ENCODE measurements at regions not wholly inside any gene's neighbourhood (a gene's known extent, or its start where the extent isn't known, plus 50 kb on each side); places are given as distances from the start of the nearest gene placed in this dataset.
"Not testable (repeated sequence)": the region's sequence is repeated elsewhere in the genome, so short reads cannot be mapped to it uniquely, and the experiment has no call there.

DNA sequence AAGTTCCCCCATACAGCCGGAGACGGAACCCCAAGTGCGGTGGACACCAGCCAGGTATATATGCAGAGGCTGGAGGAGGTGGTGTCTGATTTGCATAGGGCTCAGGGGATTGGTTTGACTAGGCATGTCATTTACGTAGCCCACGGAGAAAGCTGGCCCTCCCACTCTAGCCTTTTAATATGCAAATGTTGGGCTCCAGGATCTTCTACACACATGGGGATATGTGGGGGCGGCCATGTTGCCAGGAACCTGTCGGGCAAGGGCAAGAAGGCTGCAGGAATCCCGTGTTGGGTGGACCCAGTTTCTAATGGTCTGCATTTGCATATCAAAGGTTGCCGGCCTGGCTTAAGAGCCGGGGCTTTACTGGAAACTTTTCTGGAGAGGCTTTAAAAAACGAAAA, 57.4 kb downstream of the FTHL17 start:
- not testable (repeated sequence) for H3K27me3 ChIP-seq (ENCODE audit: control insufficient read depth in 4 of 4, insufficient read depth in 4 of 4, low read length in 3 of 4); DNase-seq (ENCODE audit: low spot score); H3K9me3 ChIP-seq (ENCODE audit: control insufficient read depth in 4 of 4, low read length in 3 of 4); H3K4me3 ChIP-seq (ENCODE audit: low read depth in 1 of 3, low read length in 3 of 3); H3K4me1 ChIP-seq (ENCODE audit: control insufficient read depth in 4 of 4, insufficient read depth in 4 of 4, low read length in 3 of 4); H3K27ac ChIP-seq (ENCODE audit: low read depth in 1 of 2, low read length in 2 of 2); H3K9ac ChIP-seq (ENCODE audit: low read depth in 1 of 2, low read length in 2 of 2); H3K36me3 ChIP-seq (ENCODE audit: control insufficient read depth in 4 of 4, insufficient read depth in 3 of 4, low read depth in 1 of 4, low read length in 3 of 4)
- 92% methylated on average over 11 of the region's 11 CpGs for WGBS

DNA sequence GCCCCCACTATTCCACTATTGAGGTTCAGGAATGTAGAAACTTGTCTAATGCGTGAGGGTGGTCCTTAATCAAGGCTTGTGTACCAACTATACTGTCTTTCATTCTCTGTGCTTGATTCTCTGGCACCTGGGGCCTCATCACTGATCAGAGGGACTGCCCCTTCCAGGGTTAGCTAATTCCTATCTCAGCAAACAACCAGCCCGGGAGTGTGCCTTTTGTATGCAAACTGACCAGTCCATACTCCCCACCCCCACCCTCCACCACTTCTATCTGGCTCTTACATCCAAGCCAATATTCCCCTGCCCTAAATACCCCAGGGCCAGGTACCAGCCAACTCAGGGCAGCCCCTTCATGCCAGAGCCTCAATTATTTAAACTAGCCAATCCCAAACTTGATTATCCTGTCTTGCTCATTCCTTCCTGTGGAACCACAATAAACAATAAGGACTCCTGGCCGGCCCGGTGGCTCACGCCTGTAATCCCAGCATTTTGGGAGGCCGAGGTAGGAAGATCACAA, 59.3 kb downstream of the FTHL17 start:
- Histone ChIP-seq H3K27me3 (ENCODE audit: control insufficient read depth in 4 of 4, insufficient read depth in 4 of 4, low read length in 3 of 4) (no peaks in the 10 kb centered on the region), H3K4me1 (ENCODE audit: control insufficient read depth in 4 of 4, insufficient read depth in 4 of 4, low read length in 3 of 4) (no peaks in the 10 kb centered on the region), H3K9ac (ENCODE audit: low read depth in 1 of 2, low read length in 2 of 2) (no peak overlapping the region), H3K4me3 (ENCODE audit: low read depth in 1 of 3, low read length in 3 of 3) (no peak overlapping the region), H3K9me3 (ENCODE audit: control insufficient read depth in 4 of 4, low read length in 3 of 4) (peaks cover 0 to 7% (median 0%) of the 10 kb centered on the region in 4 donors), H3K27ac (ENCODE audit: low read depth in 1 of 2, low read length in 2 of 2) (no peak overlapping the region), H3K36me3 (ENCODE audit: control insufficient read depth in 4 of 4, insufficient read depth in 3 of 4, low read depth in 1 of 4, low read length in 3 of 4) (no peaks in the 10 kb centered on the region)
- no peak for DNase-seq (ENCODE audit: low spot score)
- 82% methylated on average over 6 of the region's 6 CpGs for WGBS
- TF ChIP-seq, protein P1, sequence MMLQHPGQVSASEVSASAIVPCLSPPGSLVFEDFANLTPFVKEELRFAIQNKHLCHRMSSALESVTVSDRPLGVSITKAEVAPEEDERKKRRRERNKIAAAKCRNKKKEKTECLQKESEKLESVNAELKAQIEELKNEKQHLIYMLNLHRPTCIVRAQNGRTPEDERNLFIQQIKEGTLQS (IDR thresholded peaks at IDR 0.05), result no peak
- TF ChIP-seq, protein P2, sequence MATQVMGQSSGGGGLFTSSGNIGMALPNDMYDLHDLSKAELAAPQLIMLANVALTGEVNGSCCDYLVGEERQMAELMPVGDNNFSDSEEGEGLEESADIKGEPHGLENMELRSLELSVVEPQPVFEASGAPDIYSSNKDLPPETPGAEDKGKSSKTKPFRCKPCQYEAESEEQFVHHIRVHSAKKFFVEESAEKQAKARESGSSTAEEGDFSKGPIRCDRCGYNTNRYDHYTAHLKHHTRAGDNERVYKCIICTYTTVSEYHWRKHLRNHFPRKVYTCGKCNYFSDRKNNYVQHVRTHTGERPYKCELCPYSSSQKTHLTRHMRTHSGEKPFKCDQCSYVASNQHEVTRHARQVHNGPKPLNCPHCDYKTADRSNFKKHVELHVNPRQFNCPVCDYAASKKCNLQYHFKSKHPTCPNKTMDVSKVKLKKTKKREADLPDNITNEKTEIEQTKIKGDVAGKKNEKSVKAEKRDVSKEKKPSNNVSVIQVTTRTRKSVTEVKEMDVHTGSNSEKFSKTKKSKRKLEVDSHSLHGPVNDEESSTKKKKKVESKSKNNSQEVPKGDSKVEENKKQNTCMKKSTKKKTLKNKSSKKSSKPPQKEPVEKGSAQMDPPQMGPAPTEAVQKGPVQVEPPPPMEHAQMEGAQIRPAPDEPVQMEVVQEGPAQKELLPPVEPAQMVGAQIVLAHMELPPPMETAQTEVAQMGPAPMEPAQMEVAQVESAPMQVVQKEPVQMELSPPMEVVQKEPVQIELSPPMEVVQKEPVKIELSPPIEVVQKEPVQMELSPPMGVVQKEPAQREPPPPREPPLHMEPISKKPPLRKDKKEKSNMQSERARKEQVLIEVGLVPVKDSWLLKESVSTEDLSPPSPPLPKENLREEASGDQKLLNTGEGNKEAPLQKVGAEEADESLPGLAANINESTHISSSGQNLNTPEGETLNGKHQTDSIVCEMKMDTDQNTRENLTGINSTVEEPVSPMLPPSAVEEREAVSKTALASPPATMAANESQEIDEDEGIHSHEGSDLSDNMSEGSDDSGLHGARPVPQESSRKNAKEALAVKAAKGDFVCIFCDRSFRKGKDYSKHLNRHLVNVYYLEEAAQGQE (IDR thresholded peaks at IDR 0.05), result no peak
- TF ChIP-seq RXRA (IDR thresholded peaks at IDR 0.05) (no peak), EGR1 (IDR thresholded peaks at IDR 0.05; ENCODE audit: low read depth in 2 of 2) (no peak), JUND (IDR thresholded peaks at IDR 0.05) (no peak), RAD21 (IDR thresholded peaks at IDR 0.05) (no peak), FOXA2 (IDR thresholded peaks at IDR 0.05) (no peak), NR2F2 (IDR thresholded peaks at IDR 0.05) (no peak), GABPA (IDR thresholded peaks at IDR 0.05 in 1 of 2, conservative IDR thresholded peaks at IDR 0.05 in 1 of 2) (no peak), TAF1 (conservative IDR thresholded peaks at IDR 0.05) (no peak), YY1 (IDR thresholded peaks at IDR 0.05) (no peak)
- TF ChIP-seq, protein P3, sequence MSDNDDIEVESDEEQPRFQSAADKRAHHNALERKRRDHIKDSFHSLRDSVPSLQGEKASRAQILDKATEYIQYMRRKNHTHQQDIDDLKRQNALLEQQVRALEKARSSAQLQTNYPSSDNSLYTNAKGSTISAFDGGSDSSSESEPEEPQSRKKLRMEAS (IDR thresholded peaks at IDR 0.05), result no peak

DNA sequence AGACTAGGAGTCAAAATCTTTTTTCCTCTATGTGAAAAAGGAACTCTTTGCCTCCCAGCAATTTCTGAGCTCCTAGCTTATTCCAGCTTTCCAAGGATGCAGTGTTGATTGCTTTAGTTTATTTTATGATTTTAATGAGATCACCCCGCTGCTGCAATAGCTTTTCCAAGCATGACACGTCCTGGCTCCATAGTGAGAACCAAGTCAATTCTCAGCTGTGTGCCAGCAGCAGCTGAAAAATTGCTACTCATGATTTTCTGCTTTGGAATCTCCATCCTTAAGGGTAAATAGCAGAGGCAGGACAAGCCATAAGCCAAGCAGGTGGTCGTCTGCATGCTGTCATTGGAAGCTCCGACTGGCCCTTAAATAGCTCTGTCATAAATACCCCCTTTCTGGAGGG, 64.5 kb downstream of the FTHL17 start:
- Histone ChIP-seq H3K36me3 (ENCODE audit: control insufficient read depth in 4 of 4, insufficient read depth in 3 of 4, low read depth in 1 of 4, low read length in 3 of 4) (no peaks in the 10 kb centered on the region), H3K9ac (ENCODE audit: low read depth in 1 of 2, low read length in 2 of 2) (no peak overlapping the region), H3K4me3 (ENCODE audit: low read depth in 1 of 3, low read length in 3 of 3) (no peak overlapping the region), H3K27ac (ENCODE audit: low read depth in 1 of 2, low read length in 2 of 2) (no peak overlapping the region), H3K4me1 (ENCODE audit: control insufficient read depth in 4 of 4, insufficient read depth in 4 of 4, low read length in 3 of 4) (no peaks in the 10 kb centered on the region), H3K27me3 (ENCODE audit: control insufficient read depth in 4 of 4, insufficient read depth in 4 of 4, low read length in 3 of 4) (no peaks in the 10 kb centered on the region), H3K9me3 (ENCODE audit: control insufficient read depth in 4 of 4, low read length in 3 of 4) (no peaks in the 10 kb centered on the region)
- DNase-seq (ENCODE audit: low spot score), result no peak
- 72% methylated on average over 4 of the region's 4 CpGs for WGBS
- TF ChIP-seq, protein P2 (IDR thresholded peaks at IDR 0.05), result no peak
- TF ChIP-seq FOXA1 (IDR thresholded peaks at IDR 0.05), result no peak
- TF ChIP-seq HNF4G (IDR thresholded peaks at IDR 0.05), result no peak
- TF ChIP-seq, protein P4, sequence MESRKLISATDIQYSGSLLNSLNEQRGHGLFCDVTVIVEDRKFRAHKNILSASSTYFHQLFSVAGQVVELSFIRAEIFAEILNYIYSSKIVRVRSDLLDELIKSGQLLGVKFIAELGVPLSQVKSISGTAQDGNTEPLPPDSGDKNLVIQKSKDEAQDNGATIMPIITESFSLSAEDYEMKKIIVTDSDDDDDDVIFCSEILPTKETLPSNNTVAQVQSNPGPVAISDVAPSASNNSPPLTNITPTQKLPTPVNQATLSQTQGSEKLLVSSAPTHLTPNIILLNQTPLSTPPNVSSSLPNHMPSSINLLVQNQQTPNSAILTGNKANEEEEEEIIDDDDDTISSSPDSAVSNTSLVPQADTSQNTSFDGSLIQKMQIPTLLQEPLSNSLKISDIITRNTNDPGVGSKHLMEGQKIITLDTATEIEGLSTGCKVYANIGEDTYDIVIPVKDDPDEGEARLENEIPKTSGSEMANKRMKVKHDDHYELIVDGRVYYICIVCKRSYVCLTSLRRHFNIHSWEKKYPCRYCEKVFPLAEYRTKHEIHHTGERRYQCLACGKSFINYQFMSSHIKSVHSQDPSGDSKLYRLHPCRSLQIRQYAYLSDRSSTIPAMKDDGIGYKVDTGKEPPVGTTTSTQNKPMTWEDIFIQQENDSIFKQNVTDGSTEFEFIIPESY (IDR thresholded peaks at IDR 0.05), result no peak
- TF ChIP-seq, protein P1 (IDR thresholded peaks at IDR 0.05), result no peak
- no peak for TF ChIP-seq NR2F2 (IDR thresholded peaks at IDR 0.05)
- no peak for TF ChIP-seq FOXA2 (IDR thresholded peaks at IDR 0.05)
- TF ChIP-seq RAD21 (IDR thresholded peaks at IDR 0.05), result no peak
- no peak for TF ChIP-seq YY1 (IDR thresholded peaks at IDR 0.05)
- TF ChIP-seq RXRA (IDR thresholded peaks at IDR 0.05), result no peak
- no peak for TF ChIP-seq SP1 (IDR thresholded peaks at IDR 0.05)
- TF ChIP-seq, protein P3 (IDR thresholded peaks at IDR 0.05), result no peak

Data from liver (tissue), 7 donors.